ENCODE measurements at regions not wholly inside any gene's neighbourhood (a gene's known extent, or its start where the extent isn't known, plus 50 kb on each side); places are given as distances from the start of the nearest gene placed in this dataset.

DNA sequence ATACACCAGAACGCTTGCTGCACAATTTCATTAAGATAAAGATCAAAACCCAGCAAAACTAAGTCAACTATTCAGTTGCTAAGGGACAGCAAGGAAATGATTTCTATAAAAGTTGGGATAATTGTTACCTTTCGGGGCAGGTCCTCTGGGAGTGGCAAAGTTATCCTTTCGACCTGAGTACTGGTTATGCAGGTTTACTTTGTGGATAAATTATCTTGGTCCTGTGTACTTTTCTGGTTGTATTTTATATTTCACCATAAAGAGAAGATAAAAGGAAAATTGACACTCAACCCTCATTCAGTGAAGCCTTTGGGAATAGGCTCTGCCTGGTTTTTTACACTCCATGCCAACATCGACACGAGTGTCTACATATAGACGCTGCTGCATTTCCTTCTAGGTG lies 146.5 kb downstream of the SYK start:
- CTCF ChIA-PET: no interaction called here
- POLR2A ChIA-PET: no interaction called here
- DNase-seq (ENCODE audit: extremely low spot score): no peak
- no peak for TF ChIP-seq NFRKB (IDR thresholded peaks at IDR 0.05)
- no peak for TF ChIP-seq SP1 (IDR thresholded peaks at IDR 0.05)
- no peak for TF ChIP-seq L3MBTL2 (conservative IDR thresholded peaks at IDR 0.05)
- no peak for TF ChIP-seq FOXA1 (IDR thresholded peaks at IDR 0.05)

- TF ChIP-seq FOXM1 (IDR thresholded peaks at IDR 0.05; ENCODE audit: borderline replicate concordance) (no peak), ELF4 (IDR thresholded peaks at IDR 0.05) (no peak), FOXA1 (IDR thresholded peaks at IDR 0.05) (no peak), CTBP1 (IDR thresholded peaks at IDR 0.05; ENCODE audit: borderline replicate concordance) (no peak), SUZ12 (IDR thresholded peaks at IDR 0.05) (no peak), NFRKB (IDR thresholded peaks at IDR 0.05) (no peak), PKNOX1 (IDR thresholded peaks at IDR 0.05) (no peak), SP1 (IDR thresholded peaks at IDR 0.05) (no peak), TARDBP (IDR thresholded peaks at IDR 0.05) (no peak), FOXK2 (IDR thresholded peaks at IDR 0.05) (no peak), LEF1 (IDR thresholded peaks at IDR 0.05; ENCODE audit: borderline replicate concordance) (no peak), ZNF384 (IDR thresholded peaks at IDR 0.05) (no peak), ARNT (IDR thresholded peaks at IDR 0.05) (no peak), L3MBTL2 (conservative IDR thresholded peaks at IDR 0.05) (no peak), HDGF (IDR thresholded peaks at IDR 0.05; ENCODE audit: borderline replicate concordance) (no peak), BHLHE40 (IDR thresholded peaks at IDR 0.05; ENCODE audit: borderline replicate concordance) (no peak)
- CTCF ChIA-PET: interaction anchor here (0.6 kb wide), 1 partner anchor 744 kb away, joined by 3 read pairs; no protein-coding TSS in a partner anchor
These were observed 149.0 kb downstream of the SYK start for GRCh38 chr9:90950600-90950999.

DNA sequence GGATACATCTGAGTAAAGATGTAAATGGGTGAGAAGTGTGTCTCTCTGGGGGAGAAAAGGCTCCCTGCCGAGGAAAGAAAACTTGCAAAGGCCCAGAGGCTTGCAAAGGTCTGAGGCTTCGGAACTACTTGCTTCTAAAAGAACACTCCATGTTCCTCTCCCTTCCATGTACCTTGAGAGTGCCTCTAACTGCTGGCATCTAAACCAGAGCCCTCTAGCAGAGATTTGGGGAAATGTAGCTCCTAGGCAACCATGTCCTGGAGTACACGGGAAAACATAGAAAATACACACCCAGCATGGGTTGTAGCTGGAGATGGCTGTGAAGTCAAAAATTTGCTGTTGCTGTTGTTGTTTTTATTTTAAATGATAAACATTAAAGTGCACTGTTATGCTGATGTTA lies 151.6 kb downstream of the SYK start:
- CTCF ChIA-PET: no interaction called here
- POLR2A ChIA-PET: no interaction called here
- DNase-seq (ENCODE audit: extremely low spot score): no peak

More at GRCh38 chr9:90950600-90950999, 149.0 kb downstream of the SYK start:
- POLR2A ChIA-PET: no interaction called here
- DNase-seq (ENCODE audit: extremely low spot score): no peak

GRCh38 chr9:90953805-90954204 lies 152.2 kb downstream of the SYK start:
- no peak for DNase-seq (ENCODE audit: extremely low spot score)
- POLR2A ChIA-PET: no interaction called here
- no peak for TF ChIP-seq FOXA1 (IDR thresholded peaks at IDR 0.05)
- TF ChIP-seq NFRKB (IDR thresholded peaks at IDR 0.05): no peak
- no peak for TF ChIP-seq SUZ12 (IDR thresholded peaks at IDR 0.05)
- no peak for TF ChIP-seq FOXM1 (IDR thresholded peaks at IDR 0.05; ENCODE audit: borderline replicate concordance)
- no peak for TF ChIP-seq FOXK2 (IDR thresholded peaks at IDR 0.05)
- TF ChIP-seq ELF4 (IDR thresholded peaks at IDR 0.05): no peak
- no peak for TF ChIP-seq ARNT (IDR thresholded peaks at IDR 0.05)
- TF ChIP-seq CTBP1 (IDR thresholded peaks at IDR 0.05; ENCODE audit: borderline replicate concordance): no peak
- TF ChIP-seq ZNF384 (IDR thresholded peaks at IDR 0.05): no peak
- TF ChIP-seq L3MBTL2 (conservative IDR thresholded peaks at IDR 0.05): no peak
- no peak for TF ChIP-seq HDGF (IDR thresholded peaks at IDR 0.05; ENCODE audit: borderline replicate concordance)
- CTCF ChIA-PET: no interaction called here

More for the DNA sequence above, 151.6 kb downstream of the SYK start:
- TF ChIP-seq L3MBTL2 (conservative IDR thresholded peaks at IDR 0.05) (no peak), HDGF (IDR thresholded peaks at IDR 0.05; ENCODE audit: borderline replicate concordance) (no peak), LEF1 (IDR thresholded peaks at IDR 0.05; ENCODE audit: borderline replicate concordance) (no peak)

GRCh38 chr9:90956026-90956810 lies 154.6 kb downstream of the SYK start:
- ChIA-PET CTCF (interaction anchor here (0.6 kb wide), 1 partner anchor 477 kb away, joined by 3 read pairs; no protein-coding TSS in a partner anchor), POLR2A (no interaction called here)
- no peak for DNase-seq (ENCODE audit: extremely low spot score)
- no peak for TF ChIP-seq BHLHE40 (IDR thresholded peaks at IDR 0.05; ENCODE audit: borderline replicate concordance)

GRCh38 chr9:90958328-90958727 lies 156.7 kb downstream of the SYK start:
- DNase-seq (ENCODE audit: extremely low spot score): no peak
- CTCF ChIA-PET: interaction anchor here (0.6 kb wide), 1 partner anchor 295 kb away, joined by 4 read pairs; no protein-coding TSS in a partner anchor
- TF ChIP-seq ELF4 (IDR thresholded peaks at IDR 0.05) (no peak), SUZ12 (IDR thresholded peaks at IDR 0.05) (no peak), BHLHE40 (IDR thresholded peaks at IDR 0.05; ENCODE audit: borderline replicate concordance) (no peak), CTBP1 (IDR thresholded peaks at IDR 0.05; ENCODE audit: borderline replicate concordance) (no peak), TARDBP (IDR thresholded peaks at IDR 0.05) (no peak), ARNT (IDR thresholded peaks at IDR 0.05) (no peak), ZNF384 (IDR thresholded peaks at IDR 0.05) (no peak), FOXK2 (IDR thresholded peaks at IDR 0.05) (no peak), HDGF (IDR thresholded peaks at IDR 0.05; ENCODE audit: borderline replicate concordance) (no peak), PKNOX1 (IDR thresholded peaks at IDR 0.05) (no peak)
- POLR2A ChIA-PET: no interaction called here

- no peak for DNase-seq (ENCODE audit: extremely low spot score)
- no peak for TF ChIP-seq SUZ12 (IDR thresholded peaks at IDR 0.05)
- POLR2A ChIA-PET: no interaction called here
- CTCF ChIA-PET: no interaction called here
These were observed 159.3 kb downstream of the SYK start for GRCh38 chr9:90960941-90961340.

DNA sequence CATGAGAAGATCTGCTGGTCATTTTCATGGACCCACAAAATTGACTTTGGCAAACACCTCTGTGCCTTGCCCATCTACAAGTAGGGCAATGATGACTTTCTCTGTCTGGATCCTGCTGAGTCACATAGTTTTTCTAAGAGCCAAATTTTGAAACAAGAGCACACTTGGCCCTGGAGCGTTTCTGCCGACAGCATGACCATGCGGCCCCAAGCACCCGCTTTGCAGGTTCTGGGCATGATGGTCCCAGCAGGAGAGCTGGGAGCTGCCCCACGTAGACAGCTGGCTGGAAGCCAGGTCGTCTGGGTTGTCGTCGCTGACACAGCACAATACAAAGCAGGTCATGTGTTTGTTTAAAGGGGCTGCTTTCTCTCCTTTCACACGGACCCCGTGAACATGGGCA lies 159.8 kb downstream of the SYK start:
- DNase-seq (ENCODE audit: extremely low spot score): no peak
- ChIA-PET CTCF (no interaction called here), POLR2A (no interaction called here)
- TF ChIP-seq L3MBTL2 (conservative IDR thresholded peaks at IDR 0.05) (no peak), FOXM1 (IDR thresholded peaks at IDR 0.05; ENCODE audit: borderline replicate concordance) (no peak), ARNT (IDR thresholded peaks at IDR 0.05) (no peak), LEF1 (IDR thresholded peaks at IDR 0.05; ENCODE audit: borderline replicate concordance) (no peak), FOXA1 (IDR thresholded peaks at IDR 0.05) (no peak), NFRKB (IDR thresholded peaks at IDR 0.05) (no peak), TARDBP (IDR thresholded peaks at IDR 0.05) (no peak), SP1 (IDR thresholded peaks at IDR 0.05) (no peak), ZNF384 (IDR thresholded peaks at IDR 0.05) (no peak)

All from HEK293T (cell line).